GM18511 (cell line): ENCODE measurements at regions not wholly inside any gene's neighbourhood (a gene's known extent, or its start where the extent isn't known, plus 50 kb on each side); places are given as distances from the start of the nearest gene placed in this dataset.

Experiments
- ATAC-seq: cut with Tn5 transposase; IDR thresholded peaks from one replicate; pipeline ENCODE4 v1.9.1; 2021; ENCODE audit warnings: mild to moderate bottlenecking, moderate library complexity; ENCODE audit not compliant: unreplicated experiment

GRCh38 chr10:130804778-130805634, 506.5 kb downstream of the TCERG1L start:
- ATAC-seq: no peak

GRCh38 chr10:130805635-130806030, 505.9 kb downstream of the TCERG1L start:
- ATAC-seq: no peak

GRCh38 chr10:130806426-130806825, 505.1 kb downstream of the TCERG1L start:
- ATAC-seq: no peak

GRCh38 chr10:130807096-130807495, 504.4 kb downstream of the TCERG1L start:
- ATAC-seq: no peak

GRCh38 chr10:130807721-130808120, 503.8 kb downstream of the TCERG1L start:
- no peak for ATAC-seq

- no peak for ATAC-seq
Observed at GRCh38 chr10:130808243-130808642, 503.3 kb downstream of the TCERG1L start.

- ATAC-seq: no peak
Observed at GRCh38 chr10:130808686-130809085, 502.8 kb downstream of the TCERG1L start.

- ATAC-seq: no peak
Observed at GRCh38 chr10:130809181-130809580, 502.3 kb downstream of the TCERG1L start.

GRCh38 chr10:130809761-130810515, 501.6 kb downstream of the TCERG1L start:
- no peak for ATAC-seq

GRCh38 chr10:130810856-130811255, 500.7 kb downstream of the TCERG1L start:
- no peak for ATAC-seq

GRCh38 chr10:130812381-130813148, 499.0 kb downstream of the TCERG1L start:
- no peak for ATAC-seq

GRCh38 chr10:130814610-130815009, 496.9 kb downstream of the TCERG1L start:
- no peak for ATAC-seq

GRCh38 chr10:130816116-130816901, 495.2 kb downstream of the TCERG1L start:
- no peak for ATAC-seq

GRCh38 chr10:130817046-130817624, 494.4 kb downstream of the TCERG1L start:
- no peak for ATAC-seq

- ATAC-seq: no peak
Observed at GRCh38 chr10:130817674-130818073, 493.8 kb downstream of the TCERG1L start.

GRCh38 chr10:130820880-130821482, 490.5 kb downstream of the TCERG1L start:
- ATAC-seq: no peak

- no peak for ATAC-seq
Observed at GRCh38 chr10:130824230-130825014, 487.1 kb downstream of the TCERG1L start.

- no peak for ATAC-seq
Observed at GRCh38 chr10:130833596-130833995, 477.9 kb downstream of the TCERG1L start.

- no peak for ATAC-seq
Observed at GRCh38 chr10:130834170-130834569, 477.4 kb downstream of the TCERG1L start.
